HG03558 (cell line): ENCODE measurements at regions not wholly inside any gene's neighbourhood (a gene's known extent, or its start where the extent isn't known, plus 50 kb on each side); places are given as distances from the start of the nearest gene placed in this dataset.
"Not testable (repeated sequence)": the region's sequence is repeated elsewhere in the genome, so short reads cannot be mapped to it uniquely, and the experiment has no call there.

Experiments
- ATAC-seq: cut with Tn5 transposase; IDR thresholded peaks from one replicate; pipeline ENCODE4 v1.9.1; 2021; ENCODE audit warnings: moderate number of reproducible peaks; ENCODE audit not compliant: unreplicated experiment; ENCODE audit errors: extremely low read depth

DNA sequence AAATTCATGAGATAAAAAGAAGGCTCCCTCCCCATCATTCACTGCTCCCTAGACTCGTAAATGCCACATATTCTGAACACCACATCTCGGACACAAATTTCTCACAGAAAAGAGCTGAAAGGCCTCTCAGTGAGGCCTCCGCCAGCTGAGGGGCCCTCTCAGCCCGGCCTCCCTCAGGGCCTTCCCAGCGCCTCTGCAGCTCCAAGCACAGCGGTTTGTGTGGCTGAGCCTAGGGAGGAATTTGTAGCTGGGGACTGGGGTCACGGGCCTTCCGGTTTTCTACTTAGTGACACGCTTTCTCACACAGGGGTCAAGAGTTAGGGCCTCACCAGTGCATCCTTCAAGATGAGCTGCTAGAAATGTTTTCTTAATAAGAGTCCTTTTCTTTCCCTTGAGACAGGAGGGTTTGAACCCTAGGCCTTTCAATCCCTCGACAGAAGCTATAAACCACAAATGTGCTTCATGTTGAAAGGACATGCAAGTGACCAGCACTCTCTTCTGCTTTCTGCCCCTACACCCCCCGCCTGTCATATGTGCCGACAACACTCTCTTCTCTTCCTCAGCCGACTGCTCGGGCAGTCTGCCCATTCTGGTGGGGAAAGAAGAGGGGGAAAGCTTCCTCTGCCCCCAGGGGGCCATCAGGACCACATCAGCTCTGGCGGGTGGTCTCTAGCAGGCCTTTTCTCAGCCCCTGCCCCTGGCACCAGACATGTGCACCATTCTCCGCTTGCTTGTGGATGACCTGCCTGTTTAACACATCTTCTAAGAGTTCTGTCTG lies 104.9 kb downstream of the CHIC2 start:
- ATAC-seq, result no peak

DNA sequence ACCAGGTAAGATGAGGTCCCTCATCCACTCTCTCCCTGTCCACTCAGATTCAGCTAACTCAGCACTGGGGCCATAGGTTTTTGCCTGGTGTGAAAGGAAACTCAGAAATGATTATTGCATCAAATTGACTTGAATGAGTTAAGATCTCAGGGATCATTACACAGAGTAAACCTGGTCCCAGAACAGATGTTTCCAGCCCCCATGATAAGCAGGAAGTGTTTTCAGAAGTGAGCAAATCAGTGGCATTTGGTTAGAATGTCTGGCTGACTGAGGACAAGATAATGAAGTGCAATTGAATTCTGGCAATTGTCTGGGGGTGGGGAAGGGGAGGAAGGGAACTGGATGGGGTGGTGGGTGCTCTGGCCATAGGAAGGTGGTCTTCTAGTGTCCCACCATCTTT lies 108.0 kb downstream of the CHIC2 start:
- ATAC-seq, result no peak

DNA sequence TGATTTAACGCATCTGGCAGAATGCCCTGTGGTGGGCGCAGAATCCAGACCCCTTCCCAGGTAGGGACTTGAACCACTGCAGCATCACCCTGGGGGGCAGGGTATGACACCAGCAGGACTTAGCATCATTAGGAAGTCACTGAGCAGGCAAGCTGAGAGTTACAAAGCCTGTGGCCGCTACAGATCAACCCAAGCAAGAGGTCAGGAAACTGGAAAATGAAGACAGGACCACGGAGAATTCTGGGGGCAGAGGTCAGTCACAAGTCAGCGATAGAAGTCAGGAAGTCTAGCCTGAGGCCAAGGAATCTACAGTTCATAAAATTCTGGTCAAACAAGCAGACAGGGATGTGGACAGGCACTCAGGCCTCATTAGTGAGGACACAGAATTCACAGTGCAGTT lies 108.4 kb downstream of the CHIC2 start:
- ATAC-seq, result no peak

DNA sequence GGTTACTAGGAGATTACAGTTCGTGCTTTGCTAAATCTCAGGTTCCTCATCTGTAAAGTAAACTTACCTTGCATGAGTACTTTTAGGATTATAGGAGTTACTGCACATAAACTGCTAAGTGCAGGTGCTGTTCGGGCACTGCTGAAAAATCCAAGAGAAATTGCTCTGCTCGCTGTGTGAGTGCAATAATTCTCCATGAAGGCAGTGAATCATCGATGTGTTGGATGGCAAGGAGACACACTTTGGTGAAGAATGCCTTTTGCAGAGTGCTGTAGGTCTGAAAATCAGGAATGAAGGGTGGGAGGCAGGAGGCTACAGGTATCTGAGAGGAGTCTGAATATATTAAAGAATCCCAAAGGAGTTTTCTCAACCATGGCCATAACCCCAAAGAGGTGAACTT lies 113.0 kb downstream of the CHIC2 start:
- ATAC-seq, result no peak

DNA sequence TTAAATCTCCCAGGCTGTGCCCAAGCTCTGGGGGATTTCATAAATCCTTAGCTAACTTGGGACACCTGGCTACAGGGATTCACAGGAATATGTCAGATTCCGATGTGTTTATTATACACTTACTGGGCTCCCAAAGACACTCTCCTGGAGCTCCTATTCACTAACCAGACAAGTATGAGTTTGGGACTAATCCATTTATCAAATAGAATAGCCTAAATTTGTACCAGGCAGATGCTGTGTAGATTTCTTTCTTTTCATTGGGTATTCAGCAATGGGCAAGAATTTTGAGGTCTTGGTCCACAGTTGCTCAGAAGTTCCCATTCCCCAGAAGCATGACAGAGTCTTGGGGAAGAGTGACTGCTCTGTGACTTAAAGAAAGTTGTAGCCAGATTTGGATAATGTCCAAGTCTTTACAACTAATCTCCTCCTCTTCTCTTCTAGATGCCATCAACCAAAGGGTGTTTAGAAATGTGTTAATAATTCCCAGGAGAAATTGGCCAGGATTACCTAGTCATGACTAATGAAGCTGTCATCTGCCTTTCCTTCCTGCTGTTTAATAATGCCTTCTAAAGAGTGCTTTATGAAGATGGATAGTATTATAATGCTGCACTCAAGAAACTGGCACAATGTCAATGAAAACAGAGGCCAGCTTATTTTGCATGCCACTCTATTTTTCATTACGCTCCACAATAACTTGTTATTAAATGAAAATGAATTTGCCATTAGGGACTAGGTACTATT lies 120.9 kb downstream of the CHIC2 start:
- ATAC-seq, result no peak

DNA sequence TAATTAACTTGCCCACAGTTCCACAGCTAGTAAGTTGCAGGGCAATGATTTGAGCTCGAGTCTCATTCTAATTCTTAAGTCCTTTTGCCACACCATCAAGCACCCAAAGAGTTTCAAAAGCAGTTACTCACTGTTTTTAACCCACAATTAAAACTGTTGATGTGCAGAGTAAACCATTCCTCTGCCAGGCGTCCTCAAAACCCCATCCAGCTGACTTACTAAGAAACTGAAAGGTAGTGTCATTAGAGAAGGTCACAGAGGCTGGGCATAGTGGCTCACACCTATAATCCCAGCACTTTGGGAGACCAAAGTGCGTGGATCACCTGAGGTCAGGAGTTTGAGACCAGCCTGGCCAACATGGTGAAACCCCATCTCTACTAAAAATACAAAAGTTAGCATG lies 121.7 kb downstream of the CHIC2 start:
- no peak for ATAC-seq

DNA sequence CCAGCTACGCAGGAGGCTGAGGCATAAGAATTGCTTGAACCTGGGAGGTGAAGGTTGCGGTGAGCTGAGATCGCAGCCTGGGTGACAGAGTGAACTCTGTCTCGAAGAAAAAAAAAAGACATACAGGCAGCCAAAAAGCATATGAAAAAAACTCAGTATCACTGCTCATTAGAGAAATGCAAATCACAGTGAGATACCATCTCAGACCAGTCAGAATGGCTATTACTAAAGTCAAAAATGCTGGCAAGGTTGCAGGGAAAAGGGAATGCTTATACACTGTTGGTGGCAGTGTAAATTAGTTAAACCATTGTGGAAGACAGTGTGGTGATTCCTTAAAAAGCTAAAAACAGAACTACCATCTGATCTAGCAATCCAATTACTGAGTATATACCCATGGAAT lies 123.1 kb downstream of the CHIC2 start:
- no peak for ATAC-seq

DNA sequence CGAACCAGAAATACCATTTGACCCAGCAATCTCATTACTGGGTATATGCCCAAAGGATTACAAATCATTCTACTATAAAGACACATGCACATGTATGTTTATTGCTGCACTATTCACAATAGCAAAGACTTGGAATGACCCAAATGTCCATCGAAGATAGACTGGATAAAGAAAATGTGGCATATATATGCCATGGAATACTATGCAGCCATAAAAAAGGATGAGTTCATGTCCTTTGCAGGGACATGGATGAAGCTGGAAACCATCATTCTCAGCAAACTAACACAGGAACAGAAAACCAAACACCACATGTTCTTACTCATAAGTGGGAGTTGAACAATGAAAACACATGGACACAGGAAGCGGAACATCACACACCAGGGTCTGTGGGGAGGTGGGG lies 124.5 kb downstream of the CHIC2 start:
- ATAC-seq, result not testable (repeated sequence)

DNA sequence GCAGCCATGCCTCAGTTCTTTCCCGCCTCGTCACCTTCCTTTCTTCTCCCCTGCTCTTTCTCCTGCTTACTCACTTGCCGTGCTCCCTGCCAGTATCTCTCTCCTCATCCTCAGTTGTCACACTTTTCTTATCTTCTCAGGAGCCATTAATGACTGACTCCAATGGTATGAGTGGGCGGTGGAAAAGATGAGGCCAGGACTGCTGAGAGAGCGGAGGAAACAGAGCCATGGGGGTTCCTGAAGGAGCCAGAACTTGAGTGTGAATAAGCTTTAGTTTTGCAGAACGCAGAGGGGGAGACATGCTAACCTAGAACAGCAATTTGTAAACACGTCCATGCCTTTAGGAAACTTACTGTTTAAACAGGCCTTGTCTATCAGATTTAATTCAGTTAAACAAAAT lies 126.5 kb downstream of the CHIC2 start:
- ATAC-seq, result no peak

DNA sequence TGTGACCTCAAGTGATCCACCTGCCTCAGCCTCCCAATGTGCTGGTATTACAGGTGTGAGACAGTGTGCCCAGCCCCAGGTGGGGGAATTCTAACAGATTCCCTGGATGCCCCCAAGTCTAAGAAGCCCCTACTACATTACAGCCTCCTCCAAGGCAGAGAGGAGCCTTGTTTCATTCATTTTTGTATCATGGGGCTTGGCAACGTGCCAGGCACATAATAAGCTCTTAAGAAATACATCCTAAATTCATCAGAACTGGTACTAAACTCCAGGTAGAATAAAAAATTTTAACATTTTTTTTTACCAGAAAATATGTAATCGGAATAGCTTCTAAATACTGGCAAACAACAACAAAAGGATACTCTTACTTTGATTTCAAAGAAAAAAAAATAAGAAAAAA lies 127.1 kb downstream of the CHIC2 start:
- no peak for ATAC-seq

DNA sequence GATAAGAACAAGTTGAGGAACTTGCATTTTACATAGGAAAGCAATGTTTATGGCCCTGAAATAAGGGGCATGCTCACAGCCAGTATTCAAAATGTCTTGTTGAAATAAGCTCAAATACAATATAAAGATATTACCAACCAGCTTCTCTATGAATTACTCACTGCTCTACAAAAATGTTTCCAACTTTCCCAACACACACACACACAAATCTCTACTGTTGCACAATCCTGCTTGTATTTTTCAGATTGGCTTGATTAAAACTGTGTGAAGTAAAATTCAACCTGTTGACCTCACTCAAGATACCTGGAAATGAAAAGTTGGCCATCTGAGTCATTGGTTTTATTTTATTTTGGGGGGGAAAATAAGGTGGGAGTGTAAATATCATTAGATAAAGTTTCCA lies 128.6 kb downstream of the CHIC2 start:
- ATAC-seq, result no peak

DNA sequence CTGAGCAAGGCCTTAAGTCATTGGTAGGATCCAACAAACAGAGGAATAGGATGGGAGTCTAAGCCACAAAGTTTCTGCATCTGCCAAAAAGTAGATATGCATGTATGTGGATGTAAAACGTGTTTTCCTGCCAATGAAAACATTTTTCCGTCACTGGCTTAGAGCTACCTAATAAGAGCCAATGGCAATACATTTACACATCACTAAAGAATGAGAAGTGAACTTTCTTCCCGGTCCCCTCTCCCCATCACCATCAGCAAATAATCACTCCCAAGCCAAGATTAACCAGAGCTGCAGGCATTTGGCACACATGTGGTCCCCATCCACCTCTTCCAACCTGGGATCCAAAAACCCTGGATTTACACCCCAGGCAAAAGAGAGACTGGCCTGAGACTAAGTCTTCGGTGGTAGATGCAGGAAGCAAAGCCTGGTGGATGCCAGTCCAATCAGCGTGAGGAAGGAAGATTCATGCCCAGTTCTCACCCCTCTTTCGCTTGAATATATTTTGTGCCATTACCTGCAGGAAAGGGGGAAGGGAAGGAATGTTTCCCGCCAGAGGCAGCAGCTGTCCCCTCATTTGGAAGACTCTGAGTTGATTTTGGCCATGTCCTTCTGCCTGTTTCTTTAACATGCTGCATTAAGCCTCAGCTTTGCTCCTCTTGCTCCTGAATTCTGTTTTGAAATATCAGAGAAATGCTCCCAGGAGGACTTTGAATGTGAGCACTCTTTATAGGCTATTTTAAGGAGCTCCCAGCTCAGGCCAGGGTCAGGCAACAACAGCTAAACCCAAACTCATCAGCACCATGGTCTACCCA lies 131.4 kb downstream of the CHIC2 start:
- no peak for ATAC-seq

DNA sequence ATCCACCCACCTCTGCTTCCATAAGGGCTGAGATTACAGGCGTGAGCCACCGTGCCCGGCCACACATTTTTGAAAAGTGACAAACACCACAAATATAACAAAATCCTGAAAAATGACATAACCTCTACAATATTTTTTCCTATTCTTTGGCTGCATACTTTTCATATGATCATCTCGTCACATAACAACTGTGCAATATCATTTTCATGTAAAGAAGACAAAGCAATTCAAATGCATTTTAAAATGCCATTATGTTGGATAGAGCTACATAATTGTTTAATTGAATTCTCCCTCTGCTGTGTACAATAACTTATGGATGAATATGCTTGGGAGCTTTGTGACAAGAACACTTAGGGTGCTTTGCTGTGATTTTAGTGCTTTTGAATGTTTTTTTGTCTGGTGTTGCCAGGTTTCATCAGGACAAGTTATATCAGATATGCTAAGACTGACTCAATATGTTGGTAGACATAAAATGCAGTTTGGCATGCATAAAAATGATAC lies 132.9 kb downstream of the CHIC2 start:
- ATAC-seq, result no peak

DNA sequence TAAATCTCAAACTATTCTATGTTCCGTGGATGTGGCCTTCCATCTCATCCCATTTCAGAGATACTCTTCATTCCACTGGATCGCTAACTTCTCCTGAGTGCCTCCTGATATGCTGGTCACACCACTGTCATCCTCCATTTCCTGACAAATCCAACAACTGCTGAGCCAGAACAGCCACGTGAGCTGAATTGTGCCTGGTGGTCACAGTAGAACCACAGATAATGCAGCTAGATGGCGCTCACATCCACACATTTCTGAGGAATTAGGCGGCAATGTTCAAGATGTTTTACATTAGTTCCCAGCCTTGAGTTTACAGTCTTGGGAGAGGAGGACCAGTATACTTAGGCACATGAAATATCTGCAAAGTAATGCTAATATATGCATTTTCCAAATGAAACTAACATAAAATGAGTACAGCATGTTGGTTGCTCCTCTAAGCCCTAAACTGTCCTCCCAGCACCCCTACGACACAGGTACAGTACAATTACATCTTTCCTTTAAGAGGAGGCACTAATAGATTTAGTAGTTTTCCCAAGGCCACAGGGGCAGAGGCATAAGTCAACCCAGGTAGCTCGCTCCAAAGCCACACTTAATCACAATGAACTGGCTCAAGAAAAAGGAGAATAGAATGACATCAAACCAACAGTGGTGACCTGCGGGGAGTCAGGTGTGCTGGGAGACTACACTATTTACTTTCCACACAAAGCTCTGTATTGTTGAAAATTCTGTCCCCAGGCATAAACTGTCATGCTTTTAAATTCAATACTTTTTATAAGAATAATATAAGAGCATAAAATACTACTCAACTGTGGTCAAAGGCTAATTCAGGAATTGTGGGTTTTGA lies 134.2 kb downstream of the CHIC2 start:
- ATAC-seq, result peak; percentile 43

DNA sequence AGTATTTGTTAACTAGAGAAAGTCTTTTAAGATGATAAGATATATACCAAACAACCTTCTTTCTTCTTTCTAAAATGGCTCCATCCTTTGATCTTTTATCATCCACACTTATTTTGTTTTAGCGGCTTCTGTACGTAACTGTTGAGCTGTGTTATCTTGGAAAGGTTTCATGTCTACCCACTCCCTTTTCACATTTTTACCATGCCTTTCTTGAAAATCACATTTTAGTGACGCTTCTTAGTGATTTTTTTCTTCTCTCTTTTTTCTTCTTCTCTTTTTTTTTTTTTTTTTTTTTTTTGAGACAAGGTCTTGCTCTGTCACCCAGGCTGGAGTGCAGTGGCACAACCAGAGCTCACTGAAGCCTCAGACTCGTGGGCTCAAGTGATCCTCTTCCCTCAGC lies 135.1 kb downstream of the CHIC2 start:
- ATAC-seq, result no peak

DNA sequence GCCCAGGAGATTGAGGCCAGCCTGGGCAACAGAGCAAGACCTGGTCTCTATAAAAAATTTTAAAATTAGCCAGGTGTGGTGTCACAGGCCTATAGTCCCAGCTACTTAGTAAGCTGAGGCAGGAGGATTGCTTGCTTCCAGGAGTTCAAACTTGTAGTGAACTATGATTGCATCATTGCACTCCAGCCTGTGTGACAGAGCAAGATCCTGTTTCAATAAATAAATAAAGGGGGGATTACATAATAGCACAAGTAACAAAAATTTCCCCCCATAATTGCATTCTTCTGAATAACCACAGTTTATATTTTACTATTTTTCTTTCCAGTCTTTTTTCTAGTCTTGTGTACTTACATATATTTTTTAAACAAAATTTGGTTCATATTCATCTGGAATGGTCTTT lies 135.6 kb downstream of the CHIC2 start:
- ATAC-seq, result no peak

DNA sequence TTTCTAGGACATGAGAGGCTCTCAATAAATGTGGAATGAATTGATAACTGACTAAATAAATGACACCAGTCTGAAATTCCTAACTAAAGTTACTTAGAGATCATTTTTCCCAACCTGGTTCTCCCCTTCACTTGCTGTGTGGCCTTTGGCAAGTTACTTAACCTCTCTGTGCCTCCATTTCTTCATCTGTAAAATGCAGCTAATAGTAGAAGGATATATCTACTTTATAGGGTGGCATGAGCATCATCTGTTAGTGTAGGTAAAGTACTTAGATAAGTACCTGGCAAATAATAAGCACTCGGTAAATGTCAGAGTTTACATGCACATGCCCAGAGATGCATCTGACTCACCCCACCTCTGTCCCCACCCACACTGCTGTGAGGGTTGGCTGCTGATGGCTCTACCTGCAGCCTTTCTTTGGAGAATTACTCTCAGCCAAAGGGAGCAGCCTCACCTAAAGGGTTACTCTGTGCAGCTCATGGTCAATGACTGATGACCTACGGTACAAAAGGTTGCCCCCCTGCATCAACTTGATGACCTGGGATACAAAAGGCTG lies 139.3 kb downstream of the CHIC2 start:
- ATAC-seq, result no peak

DNA sequence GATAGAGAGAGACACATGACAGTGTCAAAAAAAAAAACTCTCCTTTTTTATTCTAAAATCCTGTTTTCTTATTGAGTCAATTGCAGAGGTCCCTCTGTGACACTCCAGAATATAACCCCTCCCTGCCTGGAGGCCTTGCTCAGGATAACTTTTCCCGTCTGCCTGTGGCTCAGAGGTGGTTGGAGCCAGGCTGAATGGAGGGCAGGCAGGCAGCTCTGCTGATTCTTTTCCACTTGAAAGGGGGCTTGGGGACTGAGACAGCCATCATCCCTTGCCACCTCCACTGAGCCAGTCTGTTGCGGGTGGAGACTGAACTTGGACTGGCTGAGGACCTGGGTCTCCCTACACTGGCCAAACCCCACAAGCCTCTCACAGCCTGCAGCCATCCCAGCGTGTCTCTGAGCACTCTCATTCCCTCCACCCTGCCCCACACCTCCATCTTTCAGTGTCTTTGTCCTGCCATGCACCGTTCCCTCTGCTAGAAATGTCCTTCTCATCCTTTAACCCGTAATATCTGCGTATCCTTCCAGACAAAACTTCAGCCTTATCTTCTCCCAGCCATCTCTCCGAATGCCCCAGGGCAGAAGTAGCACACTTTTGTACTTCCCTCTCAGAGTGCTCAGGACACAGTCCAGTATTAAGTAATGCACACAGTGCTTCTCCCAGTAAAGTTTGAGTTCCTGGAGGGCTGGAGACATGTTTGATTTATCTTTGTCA lies 139.9 kb downstream of the CHIC2 start:
- ATAC-seq, result no peak

DNA sequence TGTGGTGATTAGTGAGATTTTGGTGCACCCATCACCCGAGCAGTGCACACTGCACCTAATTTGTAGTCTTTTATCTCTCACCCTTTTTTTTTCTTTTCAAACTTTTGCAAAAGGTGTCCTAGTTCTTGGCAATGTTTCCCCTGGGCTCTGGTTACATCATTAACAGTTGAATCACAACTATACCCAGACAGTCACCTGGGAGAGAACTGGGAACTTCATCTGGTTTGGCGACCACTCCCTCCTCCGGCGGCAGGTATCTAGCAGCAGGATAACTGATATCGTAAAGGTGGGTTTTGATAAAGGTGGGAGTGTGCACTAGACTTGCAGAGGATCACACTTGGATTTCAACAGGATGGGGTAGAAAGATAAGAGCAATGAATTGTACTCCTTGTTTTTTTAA lies 140.5 kb downstream of the CHIC2 start:
- ATAC-seq, result no peak
